Gastroesophageal sphincter (tissue), 4 donors: ENCODE measurements at regions not wholly inside any gene's neighbourhood (a gene's known extent, or its start where the extent isn't known, plus 50 kb on each side); places are given as distances from the start of the nearest gene placed in this dataset.

Source experiments
- ATAC-seq: fragments of 150-250 bp; one replicate; pipeline ENCODE4 v1.9.1; 2016; ENCODE audit warnings: mild to moderate bottlenecking, moderate library complexity
- H3K27ac ChIP-seq, 4 donors: fragments of 200-600 bp; sonication (generic) in 3 of 4; 1 replicate in 3 of 4; 2 replicates in 1 of 4; pipeline ENCODE4 v1.5.1; 2016 to 2019
- H3K27me3 ChIP-seq: fragments of 200-600 bp; sonication (generic); one replicate; pipeline ENCODE4 v1.5.1; 2019
- H3K36me3 ChIP-seq, 2 donors: fragments of 200-600 bp; sonication (generic); one replicate each; pipeline ENCODE4 v1.5.1; 2019; ENCODE audit warnings: control low read depth in 1 of 2
- H3K4me1 ChIP-seq, 3 donors: fragments of 200-600 bp; sonication (generic); 1 replicate in 2 of 3; 2 replicates in 1 of 3; pipeline ENCODE4 v1.5.1; 2016 to 2019; ENCODE audit warnings: control low read depth in 2 of 3
- H3K4me3 ChIP-seq, 2 donors: fragments of 200-600 bp; sonication (generic); one replicate each; pipeline ENCODE4 v1.5.1; 2019; ENCODE audit warnings: mild to moderate bottlenecking in 1 of 2, moderate library complexity in 1 of 2
- H3K9me3 ChIP-seq, 3 donors: fragments of 200-600 bp; sonication (generic); one replicate each; pipeline ENCODE4 v1.5.1; 2017 to 2019; ENCODE audit warnings: control low read depth in 2 of 3
- CTCF ChIP-seq, 4 experiments: fragments of 200-600 bp in 2 of 4; fragments of 450-650 bp in 2 of 4; sonication (generic) in 1 of 4; IDR thresholded peaks; one replicate each; pipeline ENCODE4 v1.5.1; 2017 to 2019; ENCODE audit warnings: antibody characterized with exemption in 4 of 4, mild to moderate bottlenecking in 2 of 4, moderate library complexity in 2 of 4
- EP300 ChIP-seq: sonication (generic); formaldehyde crosslinking; IDR thresholded peaks from one replicate; pipeline ENCODE4 v1.6.1; 2017; ENCODE audit warnings: antibody characterized with exemption, mild to moderate bottlenecking
- POLR2A ChIP-seq, 2 donors: fragments of 450-650 bp; IDR thresholded peaks; one replicate each; pipeline ENCODE4 v1.6.1; 2017; ENCODE audit warnings: antibody characterized with exemption in 2 of 2, mild to moderate bottlenecking in 2 of 2, moderate library complexity in 1 of 2
- POLR2AphosphoS5 ChIP-seq: sonication (generic); formaldehyde crosslinking; IDR thresholded peaks from one replicate; pipeline ENCODE4 v1.6.1; 2017; ENCODE audit warnings: antibody characterized with exemption
- WGBS, 2 donors: methylation state at CpG; one replicate each; pipeline ENCODE4 v1.1.5; 2018; ENCODE audit warnings: low coverage in 1 of 2; 5-methylcytosine and 5-hydroxymethylcytosine counted together

GRCh38 chr14:101464310-101464983 lies 96.8 kb upstream of the DIO3 start:
- 67 to 74% methylated on average over 3 to 8 of the region's 17 CpGs for WGBS, 2 donors
- no peak for TF ChIP-seq POLR2AphosphoS5
- no peak for TF ChIP-seq CTCF (IDR thresholded peaks at IDR 0.05)
- TF ChIP-seq POLR2A (IDR thresholded peaks at IDR 0.05), result no peak
- no peak for TF ChIP-seq EP300
- no peak for ATAC-seq

DNA sequence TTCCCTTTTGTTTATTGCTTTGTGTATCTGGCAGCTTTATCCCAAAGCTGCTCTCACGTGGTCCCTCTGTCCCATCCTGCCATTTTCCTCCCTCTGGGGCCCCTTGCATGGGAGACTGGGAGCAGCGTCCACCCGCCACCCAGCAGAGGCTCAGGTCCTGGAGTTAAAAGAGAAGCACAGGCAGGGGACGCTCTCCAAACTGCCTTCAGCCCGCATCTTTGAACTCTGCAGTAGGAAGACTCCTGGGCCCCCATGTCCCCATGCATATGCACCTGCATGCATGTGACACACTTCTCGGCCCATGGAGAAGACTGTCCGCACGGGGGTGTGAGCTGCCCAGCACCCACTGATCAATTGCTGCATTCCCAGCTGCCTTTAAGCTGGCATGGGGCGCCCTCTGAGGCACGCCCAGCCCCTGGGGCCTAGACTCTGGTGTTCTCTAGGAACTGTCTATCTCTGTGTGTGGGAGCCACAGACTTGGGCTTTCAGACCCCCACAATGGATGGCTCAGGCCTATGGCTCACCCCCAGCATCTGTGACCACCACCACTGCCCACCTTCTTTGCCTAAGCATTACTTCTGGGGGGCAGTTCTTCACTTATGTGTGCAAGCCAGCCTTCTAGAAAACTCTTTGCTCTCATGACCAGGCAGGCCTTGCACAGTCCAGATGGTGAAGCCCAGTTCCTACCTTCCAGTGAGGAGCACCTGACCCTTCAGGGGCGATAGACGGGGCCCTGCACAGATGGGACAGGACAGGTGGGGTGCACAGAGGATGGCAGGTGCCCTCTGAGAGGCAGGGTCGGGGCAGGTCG lies 96.1 kb upstream of the DIO3 start:
- Histone ChIP-seq H3K27me3 (peaks cover 35% of the 10 kb centered on the region), H3K4me1 (no peaks in the 10 kb centered on the region), H3K4me3 (no peak overlapping the region), H3K36me3 (no peaks in the 10 kb centered on the region), H3K9me3 (no peaks in the 10 kb centered on the region), H3K27ac (no peak overlapping the region)
- WGBS, 2 donors, result 71 to 88% methylated on average over 4 to 8 of the region's 14 CpGs
- no peak for ATAC-seq
- no peak for TF ChIP-seq POLR2A (IDR thresholded peaks at IDR 0.05)
- no peak for TF ChIP-seq POLR2AphosphoS5
- no peak for TF ChIP-seq CTCF (IDR thresholded peaks at IDR 0.05)
- TF ChIP-seq EP300, result no peak

More at GRCh38 chr14:101464310-101464983, 96.8 kb upstream of the DIO3 start:
- H3K4me3 ChIP-seq, result no peak overlapping the region
- no peaks in the 10 kb centered on the region for H3K36me3 ChIP-seq
- no peak overlapping the region for H3K27ac ChIP-seq
- peaks cover 0 to 2% (median 0%) of the 10 kb centered on the region in 3 donors for H3K4me1 ChIP-seq
- H3K27me3 ChIP-seq, result peaks cover 42% of the 10 kb centered on the region
- no peaks in the 10 kb centered on the region for H3K9me3 ChIP-seq

GRCh38 chr14:101465795-101466448 lies 95.4 kb upstream of the DIO3 start:
- H3K4me3 ChIP-seq, result no peak overlapping the region
- no peak overlapping the region for H3K27ac ChIP-seq
- no peaks in the 10 kb centered on the region for H3K4me1 ChIP-seq
- TF ChIP-seq POLR2A (IDR thresholded peaks at IDR 0.05) (no peak), POLR2AphosphoS5 (no peak), EP300 (no peak), CTCF (IDR thresholded peaks at IDR 0.05) (no peak)
- ATAC-seq, result no peak
- H3K9me3 ChIP-seq, result no peaks in the 10 kb centered on the region
- no peaks in the 10 kb centered on the region for H3K36me3 ChIP-seq
- 40 to 88% methylated on average over 1 to 7 of the region's 9 CpGs for WGBS, 2 donors
- peaks cover 27% of the 10 kb centered on the region for H3K27me3 ChIP-seq

DNA sequence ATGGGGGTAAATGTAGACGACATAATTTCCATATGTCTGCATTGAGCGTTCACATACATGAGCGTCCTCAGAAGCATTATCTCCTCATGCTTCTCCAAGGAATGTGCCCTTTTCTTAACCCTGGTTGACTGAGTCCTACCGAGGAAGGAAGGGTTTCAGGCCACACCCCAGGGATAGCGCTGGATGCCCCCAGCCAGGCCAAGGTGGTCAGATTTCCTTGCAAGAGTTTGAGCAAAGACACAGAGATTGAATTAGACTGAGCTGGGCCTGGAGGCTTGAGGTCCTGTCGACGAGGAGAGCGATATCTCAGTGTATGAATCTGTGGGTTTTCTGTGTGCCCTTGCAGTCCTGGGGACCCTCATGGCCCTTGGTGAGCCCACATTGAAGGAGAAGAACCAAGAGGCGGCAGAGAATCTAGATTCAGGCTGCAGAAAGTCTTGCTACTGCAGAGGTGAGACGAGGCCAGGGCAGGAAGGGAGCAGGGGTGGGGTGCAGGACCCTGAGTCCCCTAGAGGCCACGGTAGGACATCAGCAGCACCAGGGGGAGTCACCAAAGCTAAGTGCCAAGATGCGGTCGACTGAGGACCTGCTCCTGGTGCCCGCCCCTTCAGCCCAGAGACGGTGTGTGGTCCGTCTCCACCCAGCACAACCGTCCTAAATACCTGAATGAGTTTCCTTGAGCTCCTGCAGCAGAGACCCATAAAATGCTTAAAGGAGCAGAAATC lies 94.7 kb upstream of the DIO3 start:
- no peaks in the 10 kb centered on the region for H3K4me1 ChIP-seq
- no peak overlapping the region for H3K4me3 ChIP-seq
- peaks cover 20% of the 10 kb centered on the region for H3K27me3 ChIP-seq
- H3K36me3 ChIP-seq, result no peaks in the 10 kb centered on the region
- no peaks in the 10 kb centered on the region for H3K9me3 ChIP-seq
- no peak overlapping the region for H3K27ac ChIP-seq
- 85 to 89% methylated on average over 8 to 11 of the region's 17 CpGs for WGBS, 2 donors
- TF ChIP-seq POLR2AphosphoS5, result no peak
- TF ChIP-seq POLR2A (IDR thresholded peaks at IDR 0.05), result no peak
- TF ChIP-seq EP300, result no peak
- no peak for TF ChIP-seq CTCF (IDR thresholded peaks at IDR 0.05)
- ATAC-seq, result no peak
